Mesenchymal stem cell (in vitro differentiated cells and primary cell): ENCODE measurements at regions not wholly inside any gene's neighbourhood (a gene's known extent, or its start where the extent isn't known, plus 50 kb on each side); places are given as distances from the start of the nearest gene placed in this dataset.

Experiments used
- DNase-seq: peaks from one replicate; pipeline ENCODE4 v3.0.0-alpha.2; 2013
- H2AFZ ChIP-seq: one replicate; pipeline ENCODE4 v1.6.1; 2013; ENCODE audit warnings: low read depth, mild to moderate bottlenecking, control low read depth, inconsistent platforms, low read length, moderate library complexity
- H2AK5ac ChIP-seq: 2 replicates; pipeline ENCODE4 v1.6.1; 2013; ENCODE audit warnings: low read length, moderate library complexity, mild to moderate bottlenecking, inconsistent platforms; ENCODE audit not compliant: severe bottlenecking
- H2BK120ac ChIP-seq: one replicate; pipeline ENCODE4 v1.6.1; 2013; ENCODE audit warnings: low read depth, mild to moderate bottlenecking, inconsistent platforms, low read length, moderate library complexity
- H2BK12ac ChIP-seq, 2 experiments: one replicate each; pipeline ENCODE4 v1.6.1; 2013; ENCODE audit warnings: inconsistent platforms in 2 of 2, low read length in 2 of 2, mild to moderate bottlenecking in 2 of 2, moderate library complexity in 2 of 2, control low read depth in 1 of 2
- H2BK15ac ChIP-seq: one replicate; pipeline ENCODE4 v1.6.1; 2013; ENCODE audit warnings: mild to moderate bottlenecking, low read depth, inconsistent platforms; ENCODE audit not compliant: poor library complexity, severe bottlenecking
- H2BK5ac ChIP-seq: 2 replicates; pipeline ENCODE4 v1.6.1; 2013; ENCODE audit warnings: low read depth, mild to moderate bottlenecking, low read length, control low read depth, inconsistent platforms; ENCODE audit not compliant: poor library complexity, severe bottlenecking
- H3K14ac ChIP-seq, 2 experiments: one replicate each; pipeline ENCODE4 v1.6.1; 2013; ENCODE audit warnings: inconsistent platforms in 2 of 2, low read length in 2 of 2, control low read depth in 1 of 2, mild to moderate bottlenecking in 1 of 2, moderate library complexity in 1 of 2
- H3K18ac ChIP-seq, 2 experiments: one replicate each; pipeline ENCODE4 v1.6.1; 2013; ENCODE audit warnings: inconsistent platforms in 2 of 2, low read length in 2 of 2, control low read depth in 1 of 2, low read depth in 1 of 2, mild to moderate bottlenecking in 1 of 2
- H3K23ac ChIP-seq, 2 experiments: one replicate each; pipeline ENCODE4 v1.6.1; 2013; ENCODE audit warnings: inconsistent platforms in 2 of 2, low read length in 2 of 2, mild to moderate bottlenecking in 2 of 2, moderate library complexity in 2 of 2, control low read depth in 1 of 2
- H3K27ac ChIP-seq: 2 replicates; pipeline ENCODE4 v1.5.1; 2013; ENCODE audit warnings: mild to moderate bottlenecking, moderate library complexity, low read length, control low read depth, inconsistent platforms; ENCODE audit not compliant: poor library complexity, severe bottlenecking
- H3K27me3 ChIP-seq, 2 experiments: 2 replicates each; pipeline versions ENCODE4 v1.6.1 to v1.7.0; 2013; ENCODE audit warnings: low read length in 2 of 2, mild to moderate bottlenecking in 2 of 2, moderate library complexity in 2 of 2, control low read depth in 1 of 2, inconsistent platforms in 1 of 2; ENCODE audit not compliant: control insufficient read depth in 1 of 2, insufficient read depth in 1 of 2
- H3K36me3 ChIP-seq, 2 experiments: 2 replicates each; pipeline versions ENCODE4 v1.6.1 to v1.7.0; 2013; ENCODE audit warnings: low read length in 2 of 2, control low read depth in 1 of 2, inconsistent platforms in 1 of 2, low read depth in 1 of 2, mild to moderate bottlenecking in 1 of 2; ENCODE audit not compliant: insufficient read depth in 2 of 2, control insufficient read depth in 1 of 2
- H3K4ac ChIP-seq, 2 experiments: one replicate each; pipeline ENCODE4 v1.6.1; 2013; ENCODE audit warnings: inconsistent platforms in 2 of 2, low read length in 2 of 2, mild to moderate bottlenecking in 2 of 2, moderate library complexity in 2 of 2, control low read depth in 1 of 2, low read depth in 1 of 2
- H3K4me1 ChIP-seq: 2 replicates; pipeline ENCODE4 v1.6.1; 2013; ENCODE audit warnings: low read depth, low read length, control low read depth; ENCODE audit not compliant: control insufficient read depth, insufficient read depth
- H3K4me2 ChIP-seq: 2 replicates; pipeline ENCODE4 v1.6.1; 2013; ENCODE audit warnings: low read length, mild to moderate bottlenecking, inconsistent platforms; ENCODE audit not compliant: poor library complexity, severe bottlenecking
- H3K4me3 ChIP-seq, 2 experiments: 2 replicates each; pipeline versions ENCODE4 v1.5.1 to v1.7.0; 2013; ENCODE audit warnings: low read length in 2 of 2, mild to moderate bottlenecking in 2 of 2, control low read depth in 1 of 2, low read depth in 1 of 2; ENCODE audit not compliant: insufficient read depth in 1 of 2
- H3K79me1 ChIP-seq: replicated peaks from 2 replicates; pipeline ENCODE4 v1.6.1; 2013; ENCODE audit warnings: mild to moderate bottlenecking, control low read depth, low read length, inconsistent platforms; ENCODE audit not compliant: poor library complexity, severe bottlenecking
- H3K9ac ChIP-seq: 2 replicates; pipeline ENCODE4 v1.7.0; 2013; ENCODE audit warnings: mild to moderate bottlenecking, low read length, moderate library complexity
- H3K9me3 ChIP-seq: 2 replicates; pipeline ENCODE4 v1.7.0; 2013; ENCODE audit warnings: mild to moderate bottlenecking, low read length; ENCODE audit not compliant: control insufficient read depth
- H4K8ac ChIP-seq: one replicate; pipeline ENCODE4 v1.6.1; 2013; ENCODE audit warnings: inconsistent platforms, mild to moderate bottlenecking, low read length, moderate library complexity
- H4K91ac ChIP-seq: one replicate; pipeline ENCODE4 v1.6.1; 2013; ENCODE audit warnings: mild to moderate bottlenecking, low read length, inconsistent platforms
- WGBS: methylation state at CpG from one replicate; pipeline ENCODE4 v1.1.7; 2013; ENCODE audit warnings: mixed read lengths; 5-methylcytosine and 5-hydroxymethylcytosine counted together

- Histone ChIP-seq H3K4me2 (no peak overlapping the region), H3K4ac (no peak overlapping the region), H3K79me1 (no peaks in the 10 kb centered on the region), H3K36me3 (no peaks in the 10 kb centered on the region), H2BK12ac (no peak overlapping the region), H3K27me3 (no peaks in the 10 kb centered on the region), H4K91ac (no peak overlapping the region), H2AFZ (no peak overlapping the region), H3K23ac (no peak overlapping the region), H2AK5ac (no peak overlapping the region), H2BK120ac (no peak overlapping the region), H3K9me3 (no peaks in the 10 kb centered on the region), H3K18ac (no peak overlapping the region), H4K8ac (no peak overlapping the region), H3K14ac (no peak overlapping the region), H3K27ac (no peak overlapping the region), H2BK5ac (no peak overlapping the region), H3K9ac (no peak overlapping the region), H3K4me3 (no peak overlapping the region), H2BK15ac (no peak overlapping the region), H3K4me1 (no peaks in the 10 kb centered on the region)
- no peak for DNase-seq
Measured at GRCh38 chr14:87388946-87389345, 604.0 kb downstream of the GALC start.

GRCh38 chr14:87387806-87388205 is 605.2 kb downstream of the GALC start:
- Histone ChIP-seq H3K23ac (no peak overlapping the region), H2BK120ac (no peak overlapping the region), H3K4me3 (no peak overlapping the region), H3K36me3 (no peaks in the 10 kb centered on the region), H2BK5ac (no peak overlapping the region), H2BK12ac (peak overlapping the region in 1 of 2 experiments; percentile 10), H2BK15ac (no peak overlapping the region), H4K91ac (no peak overlapping the region), H3K9me3 (peaks cover under 1% of the 10 kb centered on the region), H3K18ac (peak overlapping the region in 1 of 2 experiments; percentile 11), H2AFZ (no peak overlapping the region), H3K4me1 (no peaks in the 10 kb centered on the region), H2AK5ac (no peak overlapping the region), H3K4ac (no peak overlapping the region), H3K14ac (no peak overlapping the region), H3K79me1 (no peaks in the 10 kb centered on the region), H3K4me2 (no peak overlapping the region), H3K27ac (no peak overlapping the region), H3K9ac (no peak overlapping the region), H3K27me3 (no peaks in the 10 kb centered on the region), H4K8ac (no peak overlapping the region)
- WGBS = 85% methylated on average over 5 of the region's 6 CpGs
- DNase-seq = no peak

GRCh38 chr14:87386524-87386923 is 606.5 kb downstream of the GALC start:
- H3K9ac ChIP-seq = no peak overlapping the region
- peaks cover 2% of the 10 kb centered on the region for H3K9me3 ChIP-seq
- no peaks in the 10 kb centered on the region for H3K4me1 ChIP-seq
- no peak overlapping the region for H3K4ac ChIP-seq
- no peak overlapping the region for H3K23ac ChIP-seq
- no peak overlapping the region for H3K4me2 ChIP-seq
- H2BK12ac ChIP-seq = no peak overlapping the region
- H4K8ac ChIP-seq = no peak overlapping the region
- H3K27me3 ChIP-seq = no peaks in the 10 kb centered on the region
- no peak overlapping the region for H2AK5ac ChIP-seq
- H2AFZ ChIP-seq = no peak overlapping the region
- no peak overlapping the region for H3K14ac ChIP-seq
- no peaks in the 10 kb centered on the region for H3K79me1 ChIP-seq
- no peak overlapping the region for H2BK120ac ChIP-seq
- no peak overlapping the region for H3K18ac ChIP-seq
- no peaks in the 10 kb centered on the region for H3K36me3 ChIP-seq
- no peak overlapping the region for H3K27ac ChIP-seq
- peak; percentile 19 for DNase-seq
- no peak overlapping the region for H2BK5ac ChIP-seq
- H4K91ac ChIP-seq = no peak overlapping the region
- no peak overlapping the region for H2BK15ac ChIP-seq
- H3K4me3 ChIP-seq = no peak overlapping the region

GRCh38 chr14:87380054-87380453 is 612.9 kb downstream of the GALC start:
- Histone ChIP-seq H3K18ac (no peak overlapping the region), H3K36me3 (no peaks in the 10 kb centered on the region), H2BK120ac (no peak overlapping the region), H2BK5ac (no peak overlapping the region), H3K27me3 (no peaks in the 10 kb centered on the region), H3K14ac (no peak overlapping the region), H3K4ac (no peak overlapping the region), H2AFZ (no peak overlapping the region), H3K4me1 (no peaks in the 10 kb centered on the region), H3K4me2 (no peak overlapping the region), H3K9ac (no peak overlapping the region), H2BK12ac (no peak overlapping the region), H2BK15ac (no peak overlapping the region), H3K4me3 (no peak overlapping the region), H3K27ac (no peak overlapping the region), H3K9me3 (peaks cover 2% of the 10 kb centered on the region), H4K8ac (no peak overlapping the region), H3K79me1 (no peaks in the 10 kb centered on the region), H3K23ac (no peak overlapping the region), H4K91ac (no peak overlapping the region), H2AK5ac (no peak overlapping the region)
- no peak for DNase-seq
- no CpG with 5 or more reads among the region's 2 CpGs for WGBS
